Gastrocnemius medialis (tissue), 4 donors: ENCODE measurements at regions not wholly inside any gene's neighbourhood (a gene's known extent, or its start where the extent isn't known, plus 50 kb on each side); places are given as distances from the start of the nearest gene placed in this dataset.

ENCODE experiments used
- POLR2A ChIP-seq, 2 donors: fragments of 450-650 bp; IDR thresholded peaks; one replicate each; pipeline ENCODE4 v1.6.1; 2017; ENCODE audit warnings: antibody characterized with exemption in 2 of 2, mild to moderate bottlenecking in 2 of 2, moderate library complexity in 2 of 2
- TF ChIP-seq, protein P1 (sequence below), 5 experiments: fragments of 450-650 bp in 3 of 5; fragments of 200-600 bp in 2 of 5; sonication (generic) in 2 of 5; IDR thresholded peaks in 4 of 5; conservative IDR thresholded peaks in 1 of 5; 1 replicate in 4 of 5; 2 replicates in 1 of 5; pipeline ENCODE4 v1.5.1; 2016 to 2019; ENCODE audit warnings: antibody characterized with exemption in 5 of 5, mild to moderate bottlenecking in 3 of 5, moderate library complexity in 3 of 5

DNA sequence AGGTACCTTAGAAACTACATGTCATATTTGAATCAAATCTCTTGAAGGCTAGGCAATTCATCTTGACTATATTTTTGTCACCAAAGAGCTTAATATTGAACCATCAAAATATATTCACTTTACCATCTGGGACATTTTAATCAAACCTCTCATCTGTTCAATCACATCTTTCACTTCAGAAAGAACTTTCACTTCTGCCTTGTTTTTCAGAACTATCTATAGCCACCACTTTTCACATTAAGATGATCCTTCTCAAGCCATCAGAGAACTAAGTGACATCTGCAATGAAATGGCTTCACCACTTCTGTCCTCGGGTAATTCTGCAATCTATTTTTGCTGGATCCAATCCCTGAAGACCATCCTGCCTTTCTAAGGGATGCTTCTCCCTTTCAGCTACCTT lies 57.8 kb downstream of the OR2B2 start:
- no peak for TF ChIP-seq POLR2A (IDR thresholded peaks at IDR 0.05)
- TF ChIP-seq, protein P1, sequence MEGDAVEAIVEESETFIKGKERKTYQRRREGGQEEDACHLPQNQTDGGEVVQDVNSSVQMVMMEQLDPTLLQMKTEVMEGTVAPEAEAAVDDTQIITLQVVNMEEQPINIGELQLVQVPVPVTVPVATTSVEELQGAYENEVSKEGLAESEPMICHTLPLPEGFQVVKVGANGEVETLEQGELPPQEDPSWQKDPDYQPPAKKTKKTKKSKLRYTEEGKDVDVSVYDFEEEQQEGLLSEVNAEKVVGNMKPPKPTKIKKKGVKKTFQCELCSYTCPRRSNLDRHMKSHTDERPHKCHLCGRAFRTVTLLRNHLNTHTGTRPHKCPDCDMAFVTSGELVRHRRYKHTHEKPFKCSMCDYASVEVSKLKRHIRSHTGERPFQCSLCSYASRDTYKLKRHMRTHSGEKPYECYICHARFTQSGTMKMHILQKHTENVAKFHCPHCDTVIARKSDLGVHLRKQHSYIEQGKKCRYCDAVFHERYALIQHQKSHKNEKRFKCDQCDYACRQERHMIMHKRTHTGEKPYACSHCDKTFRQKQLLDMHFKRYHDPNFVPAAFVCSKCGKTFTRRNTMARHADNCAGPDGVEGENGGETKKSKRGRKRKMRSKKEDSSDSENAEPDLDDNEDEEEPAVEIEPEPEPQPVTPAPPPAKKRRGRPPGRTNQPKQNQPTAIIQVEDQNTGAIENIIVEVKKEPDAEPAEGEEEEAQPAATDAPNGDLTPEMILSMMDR (IDR thresholded peaks at IDR 0.05 in 4 of 5, conservative IDR thresholded peaks at IDR 0.05 in 1 of 5) = no peak
